SH-SY5Y (cell line): ENCODE measurements at regions not wholly inside any gene's neighbourhood (a gene's known extent, or its start where the extent isn't known, plus 50 kb on each side); places are given as distances from the start of the nearest gene placed in this dataset.

ENCODE experiments used
- GATA2 ChIP-seq: IDR thresholded peaks from 2 replicates; pipeline ENCODE4 v1.6.1; 2011; ENCODE audit warnings: mild to moderate bottlenecking, low read depth, low read length
- GATA3 ChIP-seq: IDR thresholded peaks from 2 replicates; pipeline ENCODE4 v1.6.1; 2011; ENCODE audit warnings: low read depth, mild to moderate bottlenecking, low read length, moderate library complexity

- TF ChIP-seq GATA2 (no peak), GATA3 (no peak)
Measured at GRCh38 chr5:157983906-157984551, 125.1 kb upstream of the CLINT1 start.
